Upper lobe of right lung (tissue), 1 donor: ENCODE measurements at regions not wholly inside any gene's neighbourhood (a gene's known extent, or its start where the extent isn't known, plus 50 kb on each side); places are given as distances from the start of the nearest gene placed in this dataset.
A peak's percentile ranks its signal among the peaks of the same experiment; 100 is the strongest.

Experiments used
- ATAC-seq: fragments of 200-7000 bp; cut with Tn5 transposase; one replicate; pipeline ENCODE4 v1.9.1; 2020; ENCODE audit warnings: mild to moderate bottlenecking, moderate library complexity
- DNase-seq: peaks from one replicate; pipeline ENCODE4 v3.0.0-alpha.2; 2020
- H3K27ac ChIP-seq: fragments of 200-600 bp; one replicate; pipeline ENCODE4 v1.8.0; 2022
- H3K27me3 ChIP-seq: fragments of 200-600 bp; one replicate; pipeline ENCODE4 v1.8.0; 2022; ENCODE audit warnings: mild to moderate bottlenecking
- H3K36me3 ChIP-seq: fragments of 200-600 bp; one replicate; pipeline ENCODE4 v1.8.0; 2022
- H3K4me1 ChIP-seq: fragments of 200-600 bp; one replicate; pipeline ENCODE4 v1.8.0; 2022
- H3K4me3 ChIP-seq: fragments of 200-600 bp; one replicate; pipeline ENCODE4 v1.8.0; 2022; ENCODE audit warnings: mild to moderate bottlenecking
- H3K9me3 ChIP-seq: fragments of 200-600 bp; one replicate; pipeline ENCODE4 v1.8.0; 2022
- CTCF ChIP-seq: fragments of 200-600 bp; IDR thresholded peaks from one replicate; pipeline ENCODE4 v1.8.0; 2022; ENCODE audit warnings: antibody characterized with exemption
- intact Hi-C: fragments of 100-400 bp; cut with DNase I; formaldehyde crosslinking; loops from one replicate; pipeline ENCODE4 v1.11.0; 2022
- donor health status: DM: no; HTN: yes; CAD: no; lungs with severe emphysema.

GRCh38 chr16:51248217-51248616 is 97.1 kb upstream of the SALL1 start:
- no peak overlapping the region for H3K4me3 ChIP-seq
- no peaks in the 10 kb centered on the region for H3K36me3 ChIP-seq
- TF ChIP-seq CTCF, result no peak
- H3K27ac ChIP-seq, result no peak overlapping the region
- no peaks in the 10 kb centered on the region for H3K4me1 ChIP-seq
- no peak for ATAC-seq
- DNase-seq, result no peak
- intact Hi-C loops, result no loop called here
- no peaks in the 10 kb centered on the region for H3K27me3 ChIP-seq
- H3K9me3 ChIP-seq, result no peaks in the 10 kb centered on the region

- no peaks in the 10 kb centered on the region for H3K27me3 ChIP-seq
- no peaks in the 10 kb centered on the region for H3K4me1 ChIP-seq
- no peak for DNase-seq
- no peaks in the 10 kb centered on the region for H3K9me3 ChIP-seq
- TF ChIP-seq CTCF, result no peak
- H3K4me3 ChIP-seq, result no peak overlapping the region
- no peaks in the 10 kb centered on the region for H3K36me3 ChIP-seq
- ATAC-seq, result no peak
- H3K27ac ChIP-seq, result no peak overlapping the region
- intact Hi-C loops, result no loop called here
Measured at GRCh38 chr16:51245658-51245995, 94.6 kb upstream of the SALL1 start.

- Histone ChIP-seq H3K36me3 (no peaks in the 10 kb centered on the region), H3K9me3 (no peaks in the 10 kb centered on the region), H3K4me1 (no peaks in the 10 kb centered on the region), H3K4me3 (no peak overlapping the region), H3K27me3 (no peaks in the 10 kb centered on the region), H3K27ac (no peak overlapping the region)
- no peak for DNase-seq
- no peak for TF ChIP-seq CTCF
- intact Hi-C loops, result no loop called here
- ATAC-seq, result no peak
Measured at GRCh38 chr16:51244887-51245657, 94.0 kb upstream of the SALL1 start.

- TF ChIP-seq CTCF, result no peak
- no peaks in the 10 kb centered on the region for H3K9me3 ChIP-seq
- no peaks in the 10 kb centered on the region for H3K27me3 ChIP-seq
- intact Hi-C loops, result no loop called here
- ATAC-seq (peak; percentile 54), DNase-seq (no peak)
- no peaks in the 10 kb centered on the region for H3K4me1 ChIP-seq
- H3K27ac ChIP-seq, result no peak overlapping the region
- H3K4me3 ChIP-seq, result no peak overlapping the region
- H3K36me3 ChIP-seq, result no peaks in the 10 kb centered on the region
Measured at GRCh38 chr16:51243936-51244436, 92.9 kb upstream of the SALL1 start.

- DNase-seq (no peak), ATAC-seq (no peak)
- Histone ChIP-seq H3K36me3 (no peaks in the 10 kb centered on the region), H3K27ac (no peak overlapping the region), H3K4me1 (no peaks in the 10 kb centered on the region), H3K4me3 (no peak overlapping the region), H3K27me3 (no peaks in the 10 kb centered on the region), H3K9me3 (no peaks in the 10 kb centered on the region)
- intact Hi-C loops, result no loop called here
- no peak for TF ChIP-seq CTCF
Measured at GRCh38 chr16:51242296-51242994, 91.4 kb upstream of the SALL1 start.
